ENCODE measurements at regions not wholly inside any gene's neighbourhood (a gene's known extent, or its start where the extent isn't known, plus 50 kb on each side); places are given as distances from the start of the nearest gene placed in this dataset.

- DNase-seq = no peak
Observed at GRCh38 chr9:89554307-89555035, 50.3 kb upstream of the GADD45G start.

GRCh38 chr9:89553451-89554010 lies 51.3 kb upstream of the GADD45G start:
- DNase-seq = no peak

DNA sequence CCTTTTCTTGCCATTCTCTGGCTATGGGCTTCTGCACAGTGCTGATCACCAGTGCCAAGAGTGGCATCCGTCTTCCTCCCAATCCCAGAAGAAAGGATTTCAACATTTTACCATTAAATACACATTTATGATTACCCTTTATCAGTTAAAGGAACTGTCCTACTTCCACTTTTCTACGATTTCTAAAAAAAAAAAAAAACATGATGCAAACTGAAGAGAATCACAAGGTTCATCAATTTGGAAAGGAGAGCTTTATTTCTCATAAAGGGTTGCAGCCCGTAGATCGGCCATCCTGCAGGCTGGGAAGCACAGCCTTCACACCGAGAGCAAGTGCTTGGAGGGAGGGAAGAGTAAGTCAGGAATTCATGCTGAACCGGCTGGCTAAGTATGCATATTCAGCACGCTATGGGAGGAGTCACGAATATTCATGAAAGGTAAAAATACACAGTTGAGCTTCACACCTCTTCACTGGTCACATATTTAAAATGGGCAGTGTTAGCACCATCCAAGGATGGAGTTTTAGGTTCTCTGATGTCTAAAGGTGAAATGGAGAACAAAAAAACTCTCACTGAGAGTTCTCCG lies 52.5 kb upstream of the SEMA4D start:
- no peak for DNase-seq

DNA sequence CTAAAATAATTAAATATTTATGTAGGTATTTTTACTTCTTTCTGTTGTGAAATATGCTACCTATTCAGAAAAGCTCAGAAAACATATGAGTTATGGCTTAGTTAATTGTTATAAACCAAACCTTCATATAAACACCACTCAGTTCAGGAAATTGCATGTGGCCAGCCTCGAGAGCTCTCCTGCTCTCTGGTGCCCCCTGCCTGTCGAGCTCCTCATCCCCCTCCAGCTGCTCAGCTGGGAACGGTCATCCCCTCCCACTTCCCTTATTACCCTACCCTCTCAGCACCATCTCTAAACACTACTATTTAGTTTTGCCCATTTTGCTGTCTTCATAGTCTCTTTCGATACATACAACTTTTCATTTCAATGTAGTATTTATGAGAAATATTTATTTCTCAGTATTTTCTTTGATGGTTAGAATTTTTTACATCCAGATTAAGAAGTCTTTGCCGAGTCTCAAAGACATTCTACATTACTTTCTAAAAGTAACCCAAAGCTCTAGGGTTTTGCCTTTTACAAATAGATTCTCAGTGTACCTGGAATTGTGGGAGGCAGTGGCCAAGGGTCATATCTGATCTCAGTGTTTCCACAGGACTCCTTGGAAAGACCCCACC lies 51.2 kb upstream of the SEMA4D start:
- peak; percentile 94 for DNase-seq

DNA sequence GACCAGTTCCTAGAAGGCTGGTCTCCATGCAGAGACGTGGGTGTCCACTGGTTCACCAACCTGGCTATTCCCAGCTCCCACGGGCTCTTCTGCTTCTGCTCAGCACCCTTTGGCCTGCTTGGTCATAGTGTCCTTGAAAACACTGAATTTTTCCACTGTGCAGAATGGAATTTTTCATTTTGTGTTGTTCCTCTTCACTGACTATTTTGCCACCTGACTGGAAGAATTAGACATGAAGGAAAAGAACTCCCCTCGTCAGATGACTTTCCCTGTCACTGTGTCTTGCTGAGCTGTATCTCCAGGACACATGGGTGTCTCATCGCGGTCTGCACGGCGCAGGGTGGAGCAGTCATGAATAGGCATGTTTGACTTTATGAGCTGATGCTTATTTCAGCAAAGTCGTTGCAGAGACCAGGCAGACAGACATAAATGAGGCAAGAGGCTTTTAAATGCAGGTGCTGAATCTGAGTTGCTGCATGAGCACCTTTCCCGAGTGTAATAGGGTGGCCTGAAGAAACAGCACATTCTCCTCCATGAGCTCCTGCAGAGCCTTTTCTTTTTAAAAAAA lies 50.2 kb upstream of the SEMA4D start:
- no peak for DNase-seq

All from activated CD8-positive, alpha-beta memory T cell treated with anti-CD3 and anti-CD28 coated beads for 24 hours (primary cell).